HG02588 (cell line): ENCODE measurements at regions not wholly inside any gene's neighbourhood (a gene's known extent, or its start where the extent isn't known, plus 50 kb on each side); places are given as distances from the start of the nearest gene placed in this dataset.

Experiments used
- ATAC-seq: cut with Tn5 transposase; IDR thresholded peaks from one replicate; pipeline ENCODE4 v1.9.1; 2021; ENCODE audit warnings: mild to moderate bottlenecking, moderate library complexity; ENCODE audit not compliant: unreplicated experiment

GRCh38 chr9:121568343-121569265 is 69.0 kb upstream of the GGTA1 start:
- no peak for ATAC-seq

- ATAC-seq: no peak
These were observed 69.6 kb upstream of the GGTA1 start for GRCh38 chr9:121569266-121569648.

GRCh38 chr9:121572581-121572980 is 72.9 kb upstream of the GGTA1 start:
- ATAC-seq: no peak

GRCh38 chr9:121573717-121574485 is 74.3 kb upstream of the GGTA1 start:
- ATAC-seq: no peak

GRCh38 chr9:121574774-121575519 is 75.3 kb upstream of the GGTA1 start:
- ATAC-seq: no peak

GRCh38 chr9:121576281-121577075 is 75.0 kb upstream of the DAB2IP start:
- ATAC-seq: no peak

- ATAC-seq: no peak
These were observed 74.3 kb upstream of the DAB2IP start for GRCh38 chr9:121577166-121577565.

GRCh38 chr9:121577572-121577971 is 73.9 kb upstream of the DAB2IP start:
- ATAC-seq: no peak

GRCh38 chr9:121581786-121582600 is 69.4 kb upstream of the DAB2IP start:
- ATAC-seq: no peak

- no peak for ATAC-seq
These were observed 68.8 kb upstream of the DAB2IP start for GRCh38 chr9:121582641-121583040.

- no peak for ATAC-seq
These were observed 67.0 kb upstream of the DAB2IP start for GRCh38 chr9:121584421-121584820.

- ATAC-seq: no peak
These were observed 63.6 kb upstream of the DAB2IP start for GRCh38 chr9:121587863-121588262.

- ATAC-seq: no peak
These were observed 61.4 kb upstream of the DAB2IP start for GRCh38 chr9:121589986-121590385.

GRCh38 chr9:121592265-121592664 is 59.2 kb upstream of the DAB2IP start:
- no peak for ATAC-seq

- ATAC-seq: no peak
These were observed 58.4 kb upstream of the DAB2IP start for GRCh38 chr9:121593066-121593465.

- ATAC-seq: no peak
These were observed 54.9 kb upstream of the DAB2IP start for GRCh38 chr9:121596515-121596914.

- no peak for ATAC-seq
These were observed 53.7 kb upstream of the DAB2IP start for GRCh38 chr9:121597698-121598166.

GRCh38 chr9:121598167-121598964 is 53.1 kb upstream of the DAB2IP start:
- no peak for ATAC-seq
